ENCODE measurements at regions not wholly inside any gene's neighbourhood (a gene's known extent, or its start where the extent isn't known, plus 50 kb on each side); places are given as distances from the start of the nearest gene placed in this dataset.

- no peaks in the 10 kb centered on the region for H3K79me2 ChIP-seq (ENCODE audit: control insufficient read depth, low read length)
- H3K27me3 ChIP-seq (ENCODE audit: control insufficient read depth, low read length), result no peaks in the 10 kb centered on the region
- H3K9me2 ChIP-seq (replicated peaks; ENCODE audit: control insufficient read depth, low read length), result no peaks in the 10 kb centered on the region
- H3K27ac ChIP-seq (ENCODE audit: low read depth, low read length), result no peak overlapping the region
- no peaks in the 10 kb centered on the region for H3K36me3 ChIP-seq (ENCODE audit: control insufficient read depth, low read length)
- no peak overlapping the region for H3K4me2 ChIP-seq (ENCODE audit: low read length)
- no peaks in the 10 kb centered on the region for H3K4me1 ChIP-seq (ENCODE audit: control insufficient read depth, low read length)
- H3K4me3 ChIP-seq (ENCODE audit: low read length), result no peak overlapping the region
- H3K9me3 ChIP-seq (ENCODE audit: control insufficient read depth, insufficient read depth, low read length), result no peaks in the 10 kb centered on the region
- TF ChIP-seq EZH2phosphoT487 (IDR thresholded peaks at IDR 0.05; ENCODE audit: borderline replicate concordance, low read length), result no peak
- no peak for TF ChIP-seq CTCF (IDR thresholded peaks at IDR 0.05; ENCODE audit: low read depth, low read length, poor library complexity, severe bottlenecking)
- H3F3A ChIP-seq (ENCODE audit: control insufficient read depth, insufficient read depth), result no peaks in the 10 kb centered on the region
- H4K20me1 ChIP-seq (ENCODE audit: control insufficient read depth, insufficient read depth, low read depth, low read length), result no peaks in the 10 kb centered on the region
Observed at GRCh38 chr1:217088521-217089284, 365.5 kb upstream of the ESRRG start.

GRCh38 chr1:217088011-217088410, 364.8 kb upstream of the ESRRG start:
- Histone ChIP-seq H4K20me1 (ENCODE audit: control insufficient read depth, insufficient read depth, low read depth, low read length) (no peaks in the 10 kb centered on the region), H3K4me2 (ENCODE audit: low read length) (no peak overlapping the region), H3K27me3 (ENCODE audit: control insufficient read depth, low read length) (no peaks in the 10 kb centered on the region), H3K9me3 (ENCODE audit: control insufficient read depth, insufficient read depth, low read length) (no peaks in the 10 kb centered on the region), H3K4me1 (ENCODE audit: control insufficient read depth, low read length) (no peaks in the 10 kb centered on the region), H3K4me3 (ENCODE audit: low read length) (no peak overlapping the region), H3F3A (ENCODE audit: control insufficient read depth, insufficient read depth) (no peaks in the 10 kb centered on the region), H3K36me3 (ENCODE audit: control insufficient read depth, low read length) (no peaks in the 10 kb centered on the region), H3K9me2 (replicated peaks; ENCODE audit: control insufficient read depth, low read length) (no peaks in the 10 kb centered on the region), H3K27ac (ENCODE audit: low read depth, low read length) (no peak overlapping the region), H3K79me2 (ENCODE audit: control insufficient read depth, low read length) (no peaks in the 10 kb centered on the region)
- no peak for TF ChIP-seq EZH2phosphoT487 (IDR thresholded peaks at IDR 0.05; ENCODE audit: borderline replicate concordance, low read length)
- TF ChIP-seq CTCF (IDR thresholded peaks at IDR 0.05; ENCODE audit: low read depth, low read length, poor library complexity, severe bottlenecking), result no peak

GRCh38 chr1:217079584-217079983, 356.4 kb upstream of the ESRRG start:
- H3K4me3 ChIP-seq (ENCODE audit: low read length), result no peak overlapping the region
- no peaks in the 10 kb centered on the region for H3F3A ChIP-seq (ENCODE audit: control insufficient read depth, insufficient read depth)
- no peaks in the 10 kb centered on the region; the same call in 1 of the 2 replicates for H4K20me1 ChIP-seq (ENCODE audit: control insufficient read depth, insufficient read depth, low read depth, low read length)
- no peaks in the 10 kb centered on the region for H3K79me2 ChIP-seq (ENCODE audit: control insufficient read depth, low read length)
- TF ChIP-seq CTCF (IDR thresholded peaks at IDR 0.05; ENCODE audit: low read depth, low read length, poor library complexity, severe bottlenecking) (no peak), EZH2phosphoT487 (IDR thresholded peaks at IDR 0.05; ENCODE audit: borderline replicate concordance, low read length) (no peak)
- peaks cover 11% of the 10 kb centered on the region; the same call in 1 of the 2 replicates for H3K27me3 ChIP-seq (ENCODE audit: control insufficient read depth, low read length)
- no peaks in the 10 kb centered on the region for H3K9me3 ChIP-seq (ENCODE audit: control insufficient read depth, insufficient read depth, low read length)
- H3K4me2 ChIP-seq (ENCODE audit: low read length), result no peak overlapping the region
- H3K36me3 ChIP-seq (ENCODE audit: control insufficient read depth, low read length), result no peaks in the 10 kb centered on the region
- no peak overlapping the region for H3K27ac ChIP-seq (ENCODE audit: low read depth, low read length)
- H3K4me1 ChIP-seq (ENCODE audit: control insufficient read depth, low read length), result no peaks in the 10 kb centered on the region
- H3K9me2 ChIP-seq (replicated peaks; ENCODE audit: control insufficient read depth, low read length), result no peaks in the 10 kb centered on the region

All from DOHH2 (cell line).